Hepatocyte (in vitro differentiated cells): ENCODE measurements at regions not wholly inside any gene's neighbourhood (a gene's known extent, or its start where the extent isn't known, plus 50 kb on each side); places are given as distances from the start of the nearest gene placed in this dataset.

Source experiments
- DNase-seq: peaks from one replicate; pipeline ENCODE4 v3.0.0-alpha.2; 2016; ENCODE audit warnings: low spot score
- H2AFZ ChIP-seq: fragments of 200-600 bp; sonication (generic); 2 replicates; pipeline ENCODE4 v1.6.0; 2016; ENCODE audit warnings: antibody characterized with exemption, mild to moderate bottlenecking
- H3K27ac ChIP-seq: fragments of 200-600 bp; sonication (generic); 2 replicates; pipeline ENCODE4 v1.5.1; 2016; ENCODE audit warnings: mild to moderate bottlenecking
- H3K27me3 ChIP-seq: fragments of 200-600 bp; sonication (generic); 2 replicates; pipeline ENCODE4 v1.6.1; 2016
- H3K36me3 ChIP-seq: fragments of 200-600 bp; sonication (generic); replicated peaks from 2 replicates; pipeline ENCODE4 v1.5.1; 2016; ENCODE audit warnings: low read depth; ENCODE audit not compliant: insufficient read depth
- H3K4me1 ChIP-seq: fragments of 200-600 bp; sonication (generic); 2 replicates; pipeline ENCODE4 v1.5.1; 2016; ENCODE audit warnings: mild to moderate bottlenecking, moderate library complexity; ENCODE audit not compliant: insufficient read depth
- H3K4me2 ChIP-seq: fragments of 200-600 bp; sonication (generic); 2 replicates; pipeline ENCODE4 v1.6.0; 2016
- H3K4me3 ChIP-seq: fragments of 200-600 bp; sonication (generic); 2 replicates; pipeline ENCODE4 v1.5.1; 2016; ENCODE audit warnings: mild to moderate bottlenecking
- H3K79me2 ChIP-seq: fragments of 200-600 bp; sonication (generic); 2 replicates; pipeline ENCODE4 v1.6.0; 2017; ENCODE audit warnings: mild to moderate bottlenecking
- H3K9me2 ChIP-seq: fragments of 200-600 bp; sonication (generic); replicated peaks from 2 replicates; pipeline ENCODE4 v1.6.0; 2017; ENCODE audit warnings: mild to moderate bottlenecking; ENCODE audit not compliant: insufficient read depth
- H3K9me3 ChIP-seq: fragments of 200-600 bp; sonication (generic); 2 replicates; pipeline ENCODE4 v1.5.1; 2016; ENCODE audit warnings: low read depth, mild to moderate bottlenecking
- H4K20me1 ChIP-seq: fragments of 200-600 bp; sonication (generic); 2 replicates; pipeline ENCODE4 v1.6.0; 2016; ENCODE audit warnings: mild to moderate bottlenecking; ENCODE audit not compliant: insufficient read depth, poor library complexity, severe bottlenecking
- EZH2 ChIP-seq: fragments of 200-600 bp; sonication (generic); IDR thresholded peaks from 2 replicates; pipeline ENCODE4 v1.6.1; 2016; ENCODE audit warnings: antibody characterized with exemption, mild to moderate bottlenecking, borderline replicate concordance
- EZH2phosphoT487 ChIP-seq: fragments of 200-600 bp; sonication (generic); IDR thresholded peaks from one replicate; pipeline ENCODE4 v1.6.1; 2018; ENCODE audit warnings: antibody characterized with exemption, mild to moderate bottlenecking, low read depth, moderate library complexity; ENCODE audit not compliant: unreplicated experiment, severe bottlenecking
- WGBS: methylation state at CpG from one replicate; pipeline ENCODE4 v1.1.6; 2016; ENCODE audit warnings: low lambda C conversion rate; ENCODE audit errors: missing lambda C conversion rate; 5-methylcytosine and 5-hydroxymethylcytosine counted together
- TF ChIP-seq, protein P1 (sequence below): fragments of 200-600 bp; sonication (generic); IDR thresholded peaks from 2 replicates; pipeline ENCODE4 v1.5.1; 2016; ENCODE audit warnings: antibody characterized with exemption, mild to moderate bottlenecking; ENCODE audit not compliant: poor library complexity

DNA sequence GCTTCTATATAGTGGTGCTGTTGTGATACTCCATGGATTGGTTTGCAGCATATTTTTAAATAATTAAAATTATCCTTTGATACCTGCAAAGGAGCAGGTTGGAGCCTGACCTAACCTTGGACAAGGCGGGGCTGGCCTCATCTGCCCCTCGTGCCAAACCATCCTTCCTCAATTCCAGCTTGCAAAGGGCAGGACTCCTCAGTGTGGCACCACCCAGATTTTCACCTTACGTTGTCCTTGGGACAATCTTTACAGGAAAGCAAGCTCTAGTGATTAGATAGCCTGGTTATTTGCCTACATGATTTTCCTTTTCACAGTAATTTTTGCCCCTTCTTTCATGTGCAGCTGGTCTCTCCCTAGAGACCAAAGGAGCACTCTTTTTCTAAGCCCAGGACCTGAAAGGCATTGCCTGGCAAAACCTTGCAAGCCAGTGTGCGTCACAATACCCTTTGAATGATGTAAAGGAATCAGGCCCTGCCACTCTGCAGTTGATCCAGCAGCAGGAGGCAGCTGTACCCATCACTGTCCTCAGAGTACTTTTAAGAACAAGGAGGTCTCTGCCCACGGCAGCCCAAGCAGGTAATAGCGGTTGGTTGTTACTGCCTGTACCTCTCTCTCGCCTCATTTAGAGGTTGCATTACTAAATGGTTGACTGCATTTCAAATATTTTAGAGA is 99.4 kb downstream of the ADSS2 start:
- Histone ChIP-seq H3K27ac (no peak overlapping the region), H3K36me3 (no peaks in the 10 kb centered on the region), H3K4me2 (no peak overlapping the region), H3K9me3 (no peaks in the 10 kb centered on the region), H3K4me1 (peaks cover 4% of the 10 kb centered on the region), H3K9me2 (no peaks in the 10 kb centered on the region), H3K79me2 (no peaks in the 10 kb centered on the region), H2AFZ (no peak overlapping the region), H3K27me3 (no peaks in the 10 kb centered on the region), H3K4me3 (no peak overlapping the region), H4K20me1 (no peaks in the 10 kb centered on the region)
- DNase-seq = no peak
- 80% methylated on average over 7 of the region's 7 CpGs for WGBS
- TF ChIP-seq, protein P1, sequence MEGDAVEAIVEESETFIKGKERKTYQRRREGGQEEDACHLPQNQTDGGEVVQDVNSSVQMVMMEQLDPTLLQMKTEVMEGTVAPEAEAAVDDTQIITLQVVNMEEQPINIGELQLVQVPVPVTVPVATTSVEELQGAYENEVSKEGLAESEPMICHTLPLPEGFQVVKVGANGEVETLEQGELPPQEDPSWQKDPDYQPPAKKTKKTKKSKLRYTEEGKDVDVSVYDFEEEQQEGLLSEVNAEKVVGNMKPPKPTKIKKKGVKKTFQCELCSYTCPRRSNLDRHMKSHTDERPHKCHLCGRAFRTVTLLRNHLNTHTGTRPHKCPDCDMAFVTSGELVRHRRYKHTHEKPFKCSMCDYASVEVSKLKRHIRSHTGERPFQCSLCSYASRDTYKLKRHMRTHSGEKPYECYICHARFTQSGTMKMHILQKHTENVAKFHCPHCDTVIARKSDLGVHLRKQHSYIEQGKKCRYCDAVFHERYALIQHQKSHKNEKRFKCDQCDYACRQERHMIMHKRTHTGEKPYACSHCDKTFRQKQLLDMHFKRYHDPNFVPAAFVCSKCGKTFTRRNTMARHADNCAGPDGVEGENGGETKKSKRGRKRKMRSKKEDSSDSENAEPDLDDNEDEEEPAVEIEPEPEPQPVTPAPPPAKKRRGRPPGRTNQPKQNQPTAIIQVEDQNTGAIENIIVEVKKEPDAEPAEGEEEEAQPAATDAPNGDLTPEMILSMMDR = no peak
- TF ChIP-seq EZH2 (no peak), EZH2phosphoT487 (no peak)

DNA sequence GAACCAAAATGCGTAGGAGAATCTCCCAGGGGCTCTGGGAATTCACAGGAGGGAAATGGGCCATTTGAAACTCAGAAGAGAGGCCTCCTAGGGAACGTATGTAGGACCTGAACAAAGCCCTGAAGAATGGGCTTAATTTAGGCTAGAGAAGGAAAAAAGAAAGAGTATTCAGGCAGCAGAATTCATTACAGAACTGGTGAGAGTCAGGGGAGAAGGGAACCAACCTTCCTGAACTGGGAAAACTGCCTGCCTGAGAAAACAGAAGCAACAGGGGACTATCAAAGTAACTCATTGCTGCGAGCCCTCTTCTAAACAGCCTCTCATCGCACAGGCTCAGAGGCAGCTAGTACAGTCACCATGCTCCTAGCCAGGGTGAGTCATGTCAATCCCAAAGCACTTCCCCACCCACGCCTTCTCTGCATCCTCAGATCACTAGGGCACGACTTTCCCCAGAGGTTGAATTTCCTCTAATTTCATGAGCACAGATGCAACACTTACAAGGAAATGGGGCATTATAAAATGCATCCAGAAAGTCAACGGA is 98.1 kb downstream of the ADSS2 start:
- no peaks in the 10 kb centered on the region for H3K27me3 ChIP-seq
- no peaks in the 10 kb centered on the region for H3K9me3 ChIP-seq
- H3K4me3 ChIP-seq = no peak overlapping the region
- WGBS = 33% methylated on average over 7 of the region's 7 CpGs
- no peaks in the 10 kb centered on the region for H4K20me1 ChIP-seq
- H3K36me3 ChIP-seq = no peaks in the 10 kb centered on the region
- H3K9me2 ChIP-seq = no peaks in the 10 kb centered on the region
- peak; percentile 83 for DNase-seq
- no peak overlapping the region for H2AFZ ChIP-seq
- peak overlapping the region; percentile 78 for H3K27ac ChIP-seq
- peaks cover 4% of the 10 kb centered on the region for H3K4me1 ChIP-seq
- no peaks in the 10 kb centered on the region for H3K79me2 ChIP-seq
- no peak overlapping the region for H3K4me2 ChIP-seq
- TF ChIP-seq EZH2 (no peak), EZH2phosphoT487 (no peak)
- TF ChIP-seq, protein P1 = no peak

DNA sequence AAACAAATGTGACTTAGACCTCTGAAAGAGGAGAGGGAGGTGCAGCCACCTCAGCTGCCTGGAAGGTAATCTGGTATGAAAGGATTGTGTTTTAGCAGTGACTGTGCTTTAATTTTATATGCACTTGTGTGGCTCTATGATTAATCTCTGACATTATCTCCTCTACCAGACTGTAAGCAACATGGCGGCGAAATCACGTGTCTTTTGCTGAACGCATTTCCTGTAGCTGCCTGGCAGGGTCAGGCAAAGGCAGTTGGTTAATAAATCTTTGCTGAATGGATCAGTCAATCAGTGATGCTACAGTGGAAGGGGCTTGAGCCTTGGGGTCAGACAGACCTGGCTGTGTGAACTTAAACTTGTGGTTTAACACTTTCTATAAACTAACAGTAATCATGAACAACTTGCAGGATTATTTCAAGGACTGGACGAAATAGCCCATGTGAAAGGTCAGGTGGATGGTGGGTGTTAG is 96.9 kb downstream of the ADSS2 start:
- Histone ChIP-seq H3K27ac (no peak overlapping the region), H2AFZ (no peak overlapping the region)

DNA sequence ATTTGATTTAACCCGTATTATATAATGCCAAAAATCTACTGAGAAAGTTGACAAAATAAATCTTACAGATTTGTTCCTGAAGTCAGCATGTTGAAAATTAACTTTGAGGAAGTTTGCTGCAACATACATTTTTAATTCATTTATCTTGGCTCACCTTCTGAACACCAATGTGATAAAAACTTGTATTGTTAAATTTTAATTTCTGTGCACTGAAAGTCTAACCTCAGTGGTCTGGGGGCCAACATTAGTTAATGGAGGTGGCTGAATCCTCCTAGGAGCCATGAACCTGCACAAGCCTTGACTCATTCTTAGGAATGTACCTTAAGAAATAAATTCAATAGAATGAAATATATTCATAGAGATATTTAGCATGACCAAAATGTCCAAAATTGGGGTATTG is 95.3 kb downstream of the ADSS2 start:
- no peaks in the 10 kb centered on the region for H3K36me3 ChIP-seq
- WGBS = 90% methylated on average over 1 of the region's 1 CpG
- no peak overlapping the region for H3K27ac ChIP-seq
- peaks cover 6% of the 10 kb centered on the region for H3K4me1 ChIP-seq
- H3K4me2 ChIP-seq = no peak overlapping the region
- H3K79me2 ChIP-seq = no peaks in the 10 kb centered on the region
- no peaks in the 10 kb centered on the region for H3K9me2 ChIP-seq
- H4K20me1 ChIP-seq = no peaks in the 10 kb centered on the region
- H3K9me3 ChIP-seq = no peaks in the 10 kb centered on the region
- H3K27me3 ChIP-seq = no peaks in the 10 kb centered on the region
- no peak overlapping the region for H3K4me3 ChIP-seq
- DNase-seq = no peak
- TF ChIP-seq EZH2 = no peak
- TF ChIP-seq, protein P1 = no peak
- TF ChIP-seq EZH2phosphoT487 = no peak
- H2AFZ ChIP-seq = no peak overlapping the region

More for the DNA sequence above, 96.9 kb downstream of the ADSS2 start:
- no peak for DNase-seq
- Histone ChIP-seq H4K20me1 (no peaks in the 10 kb centered on the region), H3K36me3 (no peaks in the 10 kb centered on the region), H3K4me1 (peaks cover 4% of the 10 kb centered on the region), H3K9me3 (no peaks in the 10 kb centered on the region), H3K79me2 (no peaks in the 10 kb centered on the region), H3K4me2 (no peak overlapping the region), H3K4me3 (no peak overlapping the region), H3K9me2 (no peaks in the 10 kb centered on the region), H3K27me3 (no peaks in the 10 kb centered on the region)
- WGBS = 69% methylated on average over 5 of the region's 5 CpGs
- TF ChIP-seq EZH2phosphoT487 = no peak
